Cardiac muscle cell (in vitro differentiated cells and primary cell): ENCODE measurements at regions not wholly inside any gene's neighbourhood (a gene's known extent, or its start where the extent isn't known, plus 50 kb on each side); places are given as distances from the start of the nearest gene placed in this dataset.

Source experiments
- DNase-seq, 2 donors: peaks; one replicate each; pipeline versions ENCODE4 v3.0.0 to v3.0.0-alpha.2; 2010 to 2017; ENCODE audit warnings: low read depth in 1 of 2, low spot score in 1 of 2
- H3K27ac ChIP-seq: fragments of 200-600 bp; sonication (generic); 2 replicates; pipeline ENCODE4 v1.5.1; 2016
- H3K27me3 ChIP-seq: fragments of 200-600 bp; sonication (generic); 2 replicates; pipeline ENCODE4 v1.6.0; 2016; ENCODE audit warnings: control low read depth
- H3K36me3 ChIP-seq: fragments of 200-600 bp; sonication (generic); 2 replicates; pipeline ENCODE4 v1.5.1; 2016; ENCODE audit warnings: control low read depth
- H3K4me1 ChIP-seq: fragments of 200-600 bp; sonication (generic); 2 replicates; pipeline ENCODE4 v1.8.1; 2017; ENCODE audit warnings: low read depth, mild to moderate bottlenecking, mixed run types
- H3K4me3 ChIP-seq: fragments of 200-600 bp; sonication (generic); 2 replicates; pipeline ENCODE4 v1.5.1; 2016; ENCODE audit warnings: mild to moderate bottlenecking
- H3K9me3 ChIP-seq: fragments of 200-600 bp; sonication (generic); 2 replicates; pipeline ENCODE4 v1.5.1; 2017; ENCODE audit warnings: low read depth, mild to moderate bottlenecking, control low read depth
- CTCF ChIP-seq: IDR thresholded peaks from 2 replicates; pipeline ENCODE4 v1.5.1; 2012; ENCODE audit warnings: low read depth, mild to moderate bottlenecking, low read length

- Histone ChIP-seq H3K4me1 (no peaks in the 10 kb centered on the region), H3K27ac (no peak overlapping the region), H3K4me3 (no peak overlapping the region), H3K27me3 (no peaks in the 10 kb centered on the region), H3K9me3 (no peaks in the 10 kb centered on the region), H3K36me3 (no peaks in the 10 kb centered on the region)
- TF ChIP-seq CTCF, result no peak
- DNase-seq, result no peak
Measured at GRCh38 chr1:84069236-84069845, 70.4 kb upstream of the TTLL7 start.

GRCh38 chr1:84062496-84062895 is 63.6 kb upstream of the TTLL7 start:
- Histone ChIP-seq H3K4me1 (no peaks in the 10 kb centered on the region), H3K36me3 (no peaks in the 10 kb centered on the region), H3K9me3 (no peaks in the 10 kb centered on the region), H3K27ac (no peak overlapping the region), H3K4me3 (no peak overlapping the region), H3K27me3 (no peaks in the 10 kb centered on the region)
- no peak for TF ChIP-seq CTCF
- no peak for DNase-seq

- Histone ChIP-seq H3K27me3 (no peaks in the 10 kb centered on the region), H3K4me3 (no peak overlapping the region), H3K4me1 (no peaks in the 10 kb centered on the region), H3K36me3 (no peaks in the 10 kb centered on the region), H3K27ac (no peak overlapping the region), H3K9me3 (no peaks in the 10 kb centered on the region)
- no peak for TF ChIP-seq CTCF
- no peak for DNase-seq
Measured at GRCh38 chr1:84061336-84061735, 62.4 kb upstream of the TTLL7 start.

GRCh38 chr1:84060781-84061180 is 61.8 kb upstream of the TTLL7 start:
- H3K9me3 ChIP-seq, result no peaks in the 10 kb centered on the region
- TF ChIP-seq CTCF, result no peak
- no peak overlapping the region for H3K4me3 ChIP-seq
- no peak overlapping the region for H3K27ac ChIP-seq
- no peak for DNase-seq
- H3K4me1 ChIP-seq, result no peaks in the 10 kb centered on the region
- H3K36me3 ChIP-seq, result no peaks in the 10 kb centered on the region
- H3K27me3 ChIP-seq, result no peaks in the 10 kb centered on the region

- Histone ChIP-seq H3K36me3 (no peaks in the 10 kb centered on the region), H3K9me3 (no peaks in the 10 kb centered on the region), H3K27me3 (no peaks in the 10 kb centered on the region), H3K4me1 (no peaks in the 10 kb centered on the region), H3K4me3 (no peak overlapping the region), H3K27ac (no peak overlapping the region)
- TF ChIP-seq CTCF, result no peak
- no peak for DNase-seq
Measured at GRCh38 chr1:84048820-84049219, 49.9 kb upstream of the TTLL7 start.
